Peyer's patch (tissue), 4 donors: ENCODE measurements at regions not wholly inside any gene's neighbourhood (a gene's known extent, or its start where the extent isn't known, plus 50 kb on each side); places are given as distances from the start of the nearest gene placed in this dataset.

Experiments
- DNase-seq, 3 donors: peaks; one replicate each; pipeline ENCODE4 v3.0.0-alpha.2; 2017 to 2019
- H3K27ac ChIP-seq, 4 donors: fragments of 200-600 bp; sonication (generic); one replicate each; pipeline ENCODE4 v1.5.1; 2016 to 2019
- H3K27me3 ChIP-seq, 2 donors: fragments of 200-600 bp; sonication (generic); one replicate each; pipeline ENCODE4 v1.5.1; 2019
- H3K36me3 ChIP-seq, 3 donors: fragments of 200-600 bp; sonication (generic); one replicate each; pipeline ENCODE4 v1.5.1; 2016 to 2019
- H3K4me1 ChIP-seq, 4 donors: fragments of 200-600 bp; sonication (generic); one replicate each; pipeline ENCODE4 v1.5.1; 2016 to 2019
- H3K4me3 ChIP-seq, 4 donors: fragments of 200-600 bp; sonication (generic); 1 replicate in 3 of 4; 2 replicates in 1 of 4; pipeline ENCODE4 v1.5.1; 2016 to 2019; ENCODE audit warnings: mild to moderate bottlenecking in 1 of 4
- H3K9me3 ChIP-seq, 4 donors: fragments of 200-600 bp; sonication (generic); one replicate each; pipeline ENCODE4 v1.5.1; 2016 to 2019; ENCODE audit warnings: mild to moderate bottlenecking in 1 of 4
- POLR2A ChIP-seq, 2 donors: fragments of 450-650 bp; IDR thresholded peaks; one replicate each; pipeline ENCODE4 v1.5.1; 2017; ENCODE audit warnings: antibody characterized with exemption in 2 of 2, mild to moderate bottlenecking in 2 of 2, moderate library complexity in 2 of 2
- TF ChIP-seq, protein P1 (sequence below), 6 experiments: fragments of 450-650 bp in 4 of 6; fragments of 200-600 bp in 2 of 6; sonication (generic) in 1 of 6; IDR thresholded peaks; one replicate each; pipeline ENCODE4 v1.5.1; 2017 to 2019; ENCODE audit warnings: antibody characterized with exemption in 6 of 6, mild to moderate bottlenecking in 3 of 6, moderate library complexity in 1 of 6

DNA sequence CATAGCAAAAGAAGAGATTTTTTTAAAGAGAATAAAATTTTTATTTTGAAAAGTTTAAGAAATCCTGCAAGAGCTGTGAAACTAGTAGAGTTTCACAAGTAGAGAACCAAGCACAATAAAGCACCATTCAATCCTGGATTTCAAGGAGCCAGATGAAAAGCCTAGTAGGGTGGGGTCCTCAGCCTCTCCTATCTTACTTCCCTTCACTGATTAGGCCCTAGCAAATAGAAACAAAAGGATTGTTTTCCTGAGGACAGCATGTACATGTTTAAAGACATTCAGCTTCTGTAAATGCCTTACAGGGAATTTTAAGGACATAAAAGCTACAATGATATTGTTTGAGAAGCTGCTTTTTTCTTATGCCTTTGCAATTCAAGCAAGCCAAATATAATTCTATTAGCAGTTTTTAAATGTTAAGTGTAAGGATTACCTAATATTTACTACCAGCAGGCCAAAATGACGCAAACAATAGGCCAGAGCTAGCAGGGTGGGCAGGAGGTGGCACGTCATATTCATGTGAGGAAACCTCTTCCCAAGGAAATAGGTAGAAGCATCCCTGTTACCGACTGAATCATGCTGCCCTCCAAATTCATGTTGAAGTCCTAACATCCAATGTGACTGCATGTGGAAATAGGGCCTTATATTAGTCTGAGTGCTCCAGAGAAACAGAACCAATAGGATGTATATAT, 337.6 kb downstream of the MLLT3 start:
- H3K9me3 ChIP-seq, result no peaks in the 10 kb centered on the region
- no peak for TF ChIP-seq POLR2A (IDR thresholded peaks at IDR 0.05)
- TF ChIP-seq, protein P1, sequence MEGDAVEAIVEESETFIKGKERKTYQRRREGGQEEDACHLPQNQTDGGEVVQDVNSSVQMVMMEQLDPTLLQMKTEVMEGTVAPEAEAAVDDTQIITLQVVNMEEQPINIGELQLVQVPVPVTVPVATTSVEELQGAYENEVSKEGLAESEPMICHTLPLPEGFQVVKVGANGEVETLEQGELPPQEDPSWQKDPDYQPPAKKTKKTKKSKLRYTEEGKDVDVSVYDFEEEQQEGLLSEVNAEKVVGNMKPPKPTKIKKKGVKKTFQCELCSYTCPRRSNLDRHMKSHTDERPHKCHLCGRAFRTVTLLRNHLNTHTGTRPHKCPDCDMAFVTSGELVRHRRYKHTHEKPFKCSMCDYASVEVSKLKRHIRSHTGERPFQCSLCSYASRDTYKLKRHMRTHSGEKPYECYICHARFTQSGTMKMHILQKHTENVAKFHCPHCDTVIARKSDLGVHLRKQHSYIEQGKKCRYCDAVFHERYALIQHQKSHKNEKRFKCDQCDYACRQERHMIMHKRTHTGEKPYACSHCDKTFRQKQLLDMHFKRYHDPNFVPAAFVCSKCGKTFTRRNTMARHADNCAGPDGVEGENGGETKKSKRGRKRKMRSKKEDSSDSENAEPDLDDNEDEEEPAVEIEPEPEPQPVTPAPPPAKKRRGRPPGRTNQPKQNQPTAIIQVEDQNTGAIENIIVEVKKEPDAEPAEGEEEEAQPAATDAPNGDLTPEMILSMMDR (IDR thresholded peaks at IDR 0.05), result no peak

DNA sequence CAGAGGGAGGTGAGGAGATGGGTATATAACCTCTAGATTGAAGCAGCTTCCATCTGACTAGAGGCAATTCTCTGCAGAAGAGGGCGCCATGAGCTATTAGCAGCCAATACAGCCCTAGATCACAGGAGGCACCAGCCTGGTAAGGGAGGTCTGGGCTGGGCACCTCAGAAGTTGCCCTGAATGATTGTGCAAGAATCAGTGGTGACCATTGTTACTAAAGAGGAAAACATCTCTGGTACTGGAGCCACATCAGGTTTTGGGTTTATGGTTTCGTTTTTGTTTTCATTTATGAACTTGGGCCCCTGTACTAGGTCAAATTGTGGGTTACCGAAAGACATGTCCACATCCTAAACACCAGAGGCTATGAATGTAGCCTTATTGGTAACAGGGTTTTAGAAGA, 342.0 kb downstream of the MLLT3 start:
- Histone ChIP-seq H3K27ac (no peak overlapping the region), H3K27me3 (no peaks in the 10 kb centered on the region), H3K4me3 (no peak overlapping the region), H3K36me3 (no peaks in the 10 kb centered on the region), H3K9me3 (peaks cover 0 to 4% (median 0%) of the 10 kb centered on the region in 4 donors), H3K4me1 (no peaks in the 10 kb centered on the region)
- no peak for DNase-seq
- no peak for TF ChIP-seq POLR2A (IDR thresholded peaks at IDR 0.05)
- TF ChIP-seq, protein P1 (IDR thresholded peaks at IDR 0.05), result no peak

More for the DNA sequence above, 337.6 kb downstream of the MLLT3 start:
- Histone ChIP-seq H3K27ac (no peak overlapping the region), H3K4me3 (no peak overlapping the region), H3K36me3 (no peaks in the 10 kb centered on the region), H3K27me3 (no peaks in the 10 kb centered on the region), H3K4me1 (no peaks in the 10 kb centered on the region)
- DNase-seq, result no peak

DNA sequence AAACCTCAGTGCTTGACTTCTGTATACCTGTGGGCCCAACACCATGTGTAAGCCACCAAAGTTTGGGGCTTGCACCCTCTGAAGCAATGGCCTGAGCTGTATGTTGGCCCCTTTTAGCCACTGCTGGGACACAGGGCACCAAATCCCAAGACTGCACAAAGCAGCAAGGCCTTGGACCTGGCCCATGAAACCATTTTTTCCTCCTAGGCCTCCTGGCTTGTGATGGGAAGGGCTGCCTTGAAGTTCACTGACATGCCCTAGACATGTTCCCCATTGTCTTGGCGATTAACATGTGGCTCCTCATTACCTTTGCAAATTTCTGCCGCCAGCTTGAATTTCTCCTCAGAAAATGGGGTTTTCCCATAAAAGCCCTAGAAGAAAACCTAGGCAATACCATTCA, 345.5 kb downstream of the MLLT3 start:
- no peak for TF ChIP-seq POLR2A (IDR thresholded peaks at IDR 0.05)
- TF ChIP-seq, protein P1 (IDR thresholded peaks at IDR 0.05), result no peak
- H3K27ac ChIP-seq, result no peak overlapping the region
- H3K4me3 ChIP-seq, result no peak overlapping the region
- no peaks in the 10 kb centered on the region for H3K27me3 ChIP-seq
- H3K36me3 ChIP-seq, result no peaks in the 10 kb centered on the region
- no peak for DNase-seq
- H3K9me3 ChIP-seq, result peaks cover 0 to 4% (median 0%) of the 10 kb centered on the region in 4 donors
- no peaks in the 10 kb centered on the region for H3K4me1 ChIP-seq

DNA sequence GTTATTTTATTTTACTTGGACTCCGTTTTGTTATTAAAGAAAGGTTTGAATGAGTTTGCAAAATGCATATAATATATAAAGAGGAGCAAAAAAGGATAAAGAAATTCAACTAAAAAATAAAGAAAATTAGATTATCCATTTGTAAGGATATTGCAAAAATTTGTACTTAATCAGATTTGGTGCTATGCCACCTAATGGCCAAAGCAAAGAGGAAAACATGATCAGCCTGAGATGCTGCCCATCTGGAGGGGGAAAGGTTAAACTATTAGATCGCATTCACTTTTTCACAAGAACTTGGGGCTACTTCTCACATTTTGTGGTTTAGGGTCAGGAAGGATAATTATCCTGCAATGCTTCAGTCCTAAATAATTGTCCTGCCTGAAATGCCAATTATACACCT, 350.6 kb downstream of the MLLT3 start:
- Histone ChIP-seq H3K9me3 (peaks cover 0 to 4% (median 0%) of the 10 kb centered on the region in 4 donors), H3K27ac (no peak overlapping the region), H3K36me3 (no peaks in the 10 kb centered on the region), H3K4me3 (no peak overlapping the region), H3K27me3 (no peaks in the 10 kb centered on the region), H3K4me1 (no peaks in the 10 kb centered on the region)
- no peak for TF ChIP-seq POLR2A (IDR thresholded peaks at IDR 0.05)
- DNase-seq, result no peak

DNA sequence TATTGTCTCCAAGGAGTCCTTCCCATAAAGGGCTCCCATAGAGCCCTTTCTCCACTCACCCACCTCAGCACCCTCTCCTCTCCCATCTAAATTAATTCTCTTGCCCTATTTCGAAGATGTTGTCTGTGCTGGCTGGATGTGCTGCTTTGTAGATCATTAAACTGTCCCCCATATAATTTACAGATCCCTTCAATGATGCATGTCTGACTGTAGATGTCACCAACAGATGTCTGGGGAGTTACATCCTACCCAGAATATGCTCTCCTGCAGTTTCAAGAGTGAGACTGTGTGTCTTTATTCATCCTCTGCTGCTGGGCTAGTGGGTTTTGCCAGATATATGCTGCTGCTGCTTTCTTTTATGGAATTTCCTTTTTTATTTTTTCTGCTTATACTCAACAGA, 351.2 kb downstream of the MLLT3 start:
- DNase-seq, result no peak
- Histone ChIP-seq H3K4me1 (no peaks in the 10 kb centered on the region), H3K36me3 (no peaks in the 10 kb centered on the region), H3K27ac (no peak overlapping the region), H3K4me3 (no peak overlapping the region), H3K27me3 (no peaks in the 10 kb centered on the region), H3K9me3 (no peaks in the 10 kb centered on the region)
- no peak for TF ChIP-seq POLR2A (IDR thresholded peaks at IDR 0.05)
- TF ChIP-seq, protein P1 (IDR thresholded peaks at IDR 0.05), result no peak

DNA sequence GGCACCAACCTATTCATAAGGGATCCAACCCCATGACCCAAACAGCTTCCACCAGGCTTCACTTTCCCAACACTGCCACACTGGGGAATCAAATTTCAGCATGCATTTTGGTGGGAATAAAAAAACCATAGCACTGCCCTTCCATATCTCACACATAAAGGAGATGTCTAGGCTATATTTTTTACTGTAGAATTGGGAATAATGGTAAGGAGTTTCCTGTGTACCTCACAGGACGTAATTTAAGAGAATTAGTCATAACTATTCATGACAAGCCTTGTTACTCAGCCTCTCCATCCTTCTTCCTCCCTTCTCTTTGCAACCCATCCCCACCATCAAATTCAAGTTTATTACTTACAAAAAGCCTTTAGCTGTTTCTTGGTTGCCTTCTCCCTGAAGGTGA, 352.1 kb downstream of the MLLT3 start:
- no peaks in the 10 kb centered on the region for H3K27me3 ChIP-seq
- H3K27ac ChIP-seq, result no peak overlapping the region
- TF ChIP-seq, protein P1 (IDR thresholded peaks at IDR 0.05), result no peak
- TF ChIP-seq POLR2A (IDR thresholded peaks at IDR 0.05), result no peak
- DNase-seq, result no peak
- no peak overlapping the region for H3K4me3 ChIP-seq
- no peaks in the 10 kb centered on the region for H3K9me3 ChIP-seq
- H3K4me1 ChIP-seq, result no peaks in the 10 kb centered on the region
- no peaks in the 10 kb centered on the region for H3K36me3 ChIP-seq
